ENCODE measurements at regions not wholly inside any gene's neighbourhood (a gene's known extent, or its start where the extent isn't known, plus 50 kb on each side); places are given as distances from the start of the nearest gene placed in this dataset.

- Histone ChIP-seq H3K4me2 (ENCODE audit: low read length) (no peak overlapping the region), H3K36me3 (ENCODE audit: control insufficient read depth in 1 of 2, insufficient read depth in 2 of 2, low read length in 2 of 2) (no peaks in the 10 kb centered on the region), H2BK120ac (ENCODE audit: insufficient read depth, low read length, poor library complexity) (no peak overlapping the region), H2BK5ac (ENCODE audit: low read depth, low read length, poor library complexity) (no peak overlapping the region), H3K27me3 (ENCODE audit: insufficient read depth, low read length) (no peaks in the 10 kb centered on the region), H4K12ac (ENCODE audit: low read depth, low read length) (no peak overlapping the region), H3K9me3 (ENCODE audit: insufficient read depth, low read depth, low read length) (peaks cover 4% of the 10 kb centered on the region), H4K8ac (ENCODE audit: low read depth, low read length) (no peak overlapping the region), H3K9ac (ENCODE audit: low read length) (no peak overlapping the region), H3K79me1 (ENCODE audit: low read length) (no peaks in the 10 kb centered on the region), H2AK5ac (ENCODE audit: low read length) (no peak overlapping the region), H3K23ac (ENCODE audit: low read length) (no peak overlapping the region), H2AFZ (ENCODE audit: insufficient read depth, low read length, poor library complexity) (no peak overlapping the region), H3K14ac (ENCODE audit: low read length) (no peak overlapping the region), H3K4me3 (ENCODE audit: low read depth, low read length) (no peak overlapping the region), H3K18ac (ENCODE audit: low read length) (no peak overlapping the region), H2BK12ac (ENCODE audit: low read length) (no peak overlapping the region), H3K4me1 (ENCODE audit: control insufficient read depth in 1 of 2, insufficient read depth in 2 of 2, low read length in 2 of 2) (peaks cover 6 to 8% of the 10 kb centered on the region in 2 experiments), H4K91ac (ENCODE audit: low read depth, low read length) (no peak overlapping the region), H3K4ac (ENCODE audit: low read depth, low read length) (no peak overlapping the region), H3K79me2 (ENCODE audit: control insufficient read depth, insufficient read depth, low read length, poor library complexity) (no peaks in the 10 kb centered on the region), H3K27ac (ENCODE audit: low read depth, low read length) (no peak overlapping the region)
- no CpG with 5 or more reads among the region's 6 CpGs for WGBS (ENCODE audit: extremely low coverage, insufficient coverage, insufficient read length)
- no peak for DNase-seq
Measured at GRCh38 chr4:38605181-38605752, 58.7 kb upstream of the KLF3 start.

- Histone ChIP-seq H3K9ac (ENCODE audit: low read length) (no peak overlapping the region), H3K36me3 (ENCODE audit: control insufficient read depth in 1 of 2, insufficient read depth in 2 of 2, low read length in 2 of 2) (no peaks in the 10 kb centered on the region), H2BK12ac (ENCODE audit: low read length) (no peak overlapping the region), H3K4ac (ENCODE audit: low read depth, low read length) (no peak overlapping the region), H3K4me1 (ENCODE audit: control insufficient read depth in 1 of 2, insufficient read depth in 2 of 2, low read length in 2 of 2) (peaks cover 6 to 8% of the 10 kb centered on the region in 2 experiments), H3K9me3 (ENCODE audit: insufficient read depth, low read depth, low read length) (peaks cover 4% of the 10 kb centered on the region), H3K79me2 (ENCODE audit: control insufficient read depth, insufficient read depth, low read length, poor library complexity) (no peaks in the 10 kb centered on the region), H3K27ac (ENCODE audit: low read depth, low read length) (no peak overlapping the region), H2AK5ac (ENCODE audit: low read length) (no peak overlapping the region), H4K91ac (ENCODE audit: low read depth, low read length) (no peak overlapping the region), H4K12ac (ENCODE audit: low read depth, low read length) (no peak overlapping the region), H3K23ac (ENCODE audit: low read length) (no peak overlapping the region), H2AFZ (ENCODE audit: insufficient read depth, low read length, poor library complexity) (no peak overlapping the region), H4K8ac (ENCODE audit: low read depth, low read length) (no peak overlapping the region), H2BK5ac (ENCODE audit: low read depth, low read length, poor library complexity) (no peak overlapping the region), H3K79me1 (ENCODE audit: low read length) (no peaks in the 10 kb centered on the region), H3K14ac (ENCODE audit: low read length) (no peak overlapping the region), H3K27me3 (ENCODE audit: insufficient read depth, low read length) (no peaks in the 10 kb centered on the region), H3K18ac (ENCODE audit: low read length) (no peak overlapping the region), H2BK120ac (ENCODE audit: insufficient read depth, low read length, poor library complexity) (no peak overlapping the region), H3K4me3 (ENCODE audit: low read depth, low read length) (no peak overlapping the region), H3K4me2 (ENCODE audit: low read length) (no peak overlapping the region)
- WGBS (ENCODE audit: extremely low coverage, insufficient coverage, insufficient read length) = no CpG with 5 or more reads among the region's 12 CpGs
- DNase-seq = no peak
Measured at GRCh38 chr4:38605753-38606586, 58.0 kb upstream of the KLF3 start.

GRCh38 chr4:38606587-38606905, 57.5 kb upstream of the KLF3 start:
- no peak overlapping the region for H3K4ac ChIP-seq (ENCODE audit: low read depth, low read length)
- H3K9me3 ChIP-seq (ENCODE audit: insufficient read depth, low read depth, low read length) = peaks cover 4% of the 10 kb centered on the region
- WGBS (ENCODE audit: extremely low coverage, insufficient coverage, insufficient read length) = no CpG with 5 or more reads among the region's 8 CpGs
- no peak overlapping the region for H3K14ac ChIP-seq (ENCODE audit: low read length)
- no peaks in the 10 kb centered on the region for H3K79me2 ChIP-seq (ENCODE audit: control insufficient read depth, insufficient read depth, low read length, poor library complexity)
- H2BK120ac ChIP-seq (ENCODE audit: insufficient read depth, low read length, poor library complexity) = no peak overlapping the region
- H4K8ac ChIP-seq (ENCODE audit: low read depth, low read length) = no peak overlapping the region
- no peak overlapping the region for H2BK5ac ChIP-seq (ENCODE audit: low read depth, low read length, poor library complexity)
- H3K27ac ChIP-seq (ENCODE audit: low read depth, low read length) = no peak overlapping the region
- H3K4me3 ChIP-seq (ENCODE audit: low read depth, low read length) = no peak overlapping the region
- H3K36me3 ChIP-seq (ENCODE audit: control insufficient read depth in 1 of 2, insufficient read depth in 2 of 2, low read length in 2 of 2) = no peaks in the 10 kb centered on the region
- H3K79me1 ChIP-seq (ENCODE audit: low read length) = no peaks in the 10 kb centered on the region
- no peak for DNase-seq
- no peak overlapping the region for H2AFZ ChIP-seq (ENCODE audit: insufficient read depth, low read length, poor library complexity)
- no peak overlapping the region for H2AK5ac ChIP-seq (ENCODE audit: low read length)
- no peak overlapping the region for H3K4me2 ChIP-seq (ENCODE audit: low read length)
- H4K12ac ChIP-seq (ENCODE audit: low read depth, low read length) = no peak overlapping the region
- H3K27me3 ChIP-seq (ENCODE audit: insufficient read depth, low read length) = no peaks in the 10 kb centered on the region
- H3K9ac ChIP-seq (ENCODE audit: low read length) = no peak overlapping the region
- H3K18ac ChIP-seq (ENCODE audit: low read length) = no peak overlapping the region
- H3K23ac ChIP-seq (ENCODE audit: low read length) = no peak overlapping the region
- H4K91ac ChIP-seq (ENCODE audit: low read depth, low read length) = no peak overlapping the region
- H3K4me1 ChIP-seq (ENCODE audit: control insufficient read depth in 1 of 2, insufficient read depth in 2 of 2, low read length in 2 of 2) = peaks cover 6 to 8% of the 10 kb centered on the region in 2 experiments
- H2BK12ac ChIP-seq (ENCODE audit: low read length) = no peak overlapping the region

- H3K27me3 ChIP-seq (ENCODE audit: insufficient read depth, low read length) = no peaks in the 10 kb centered on the region
- no CpG with 5 or more reads among the region's 3 CpGs for WGBS (ENCODE audit: extremely low coverage, insufficient coverage, insufficient read length)
- H3K9ac ChIP-seq (ENCODE audit: low read length) = no peak overlapping the region
- no peak overlapping the region for H4K91ac ChIP-seq (ENCODE audit: low read depth, low read length)
- H3K27ac ChIP-seq (ENCODE audit: low read depth, low read length) = no peak overlapping the region
- peaks cover 6 to 8% of the 10 kb centered on the region in 2 experiments for H3K4me1 ChIP-seq (ENCODE audit: control insufficient read depth in 1 of 2, insufficient read depth in 2 of 2, low read length in 2 of 2)
- H3K4me3 ChIP-seq (ENCODE audit: low read depth, low read length) = no peak overlapping the region
- no peak overlapping the region for H3K18ac ChIP-seq (ENCODE audit: low read length)
- no peak overlapping the region for H2BK12ac ChIP-seq (ENCODE audit: low read length)
- H2BK5ac ChIP-seq (ENCODE audit: low read depth, low read length, poor library complexity) = no peak overlapping the region
- H4K12ac ChIP-seq (ENCODE audit: low read depth, low read length) = no peak overlapping the region
- no peaks in the 10 kb centered on the region for H3K79me2 ChIP-seq (ENCODE audit: control insufficient read depth, insufficient read depth, low read length, poor library complexity)
- H3K9me3 ChIP-seq (ENCODE audit: insufficient read depth, low read depth, low read length) = peaks cover 4% of the 10 kb centered on the region
- H2AK5ac ChIP-seq (ENCODE audit: low read length) = no peak overlapping the region
- H3K14ac ChIP-seq (ENCODE audit: low read length) = no peak overlapping the region
- peak in 1 of 2 donors; percentile 49 for DNase-seq
- H3K4ac ChIP-seq (ENCODE audit: low read depth, low read length) = no peak overlapping the region
- H3K79me1 ChIP-seq (ENCODE audit: low read length) = no peaks in the 10 kb centered on the region
- H2AFZ ChIP-seq (ENCODE audit: insufficient read depth, low read length, poor library complexity) = no peak overlapping the region
- no peak overlapping the region for H4K8ac ChIP-seq (ENCODE audit: low read depth, low read length)
- H3K23ac ChIP-seq (ENCODE audit: low read length) = no peak overlapping the region
- H2BK120ac ChIP-seq (ENCODE audit: insufficient read depth, low read length, poor library complexity) = no peak overlapping the region
- H3K36me3 ChIP-seq (ENCODE audit: control insufficient read depth in 1 of 2, insufficient read depth in 2 of 2, low read length in 2 of 2) = no peaks in the 10 kb centered on the region
- no peak overlapping the region for H3K4me2 ChIP-seq (ENCODE audit: low read length)
Measured at GRCh38 chr4:38609614-38610013, 54.4 kb upstream of the KLF3 start.
